GM12873 (cell line): ENCODE measurements at regions not wholly inside any gene's neighbourhood (a gene's known extent, or its start where the extent isn't known, plus 50 kb on each side); places are given as distances from the start of the nearest gene placed in this dataset.

Source experiments
- CTCF ChIP-seq: IDR thresholded peaks from 2 replicates; pipeline ENCODE4 v1.5.1; 2012; ENCODE audit warnings: low read depth, mild to moderate bottlenecking, moderate library complexity, low read length, control low read depth; ENCODE audit not compliant: insufficient read depth; ENCODE audit errors: missing control alignments

GRCh38 chr12:22925623-22926022, 300.7 kb downstream of the ETNK1 start:
- no peak for TF ChIP-seq CTCF

GRCh38 chr12:22932431-22932830, 307.5 kb downstream of the ETNK1 start:
- TF ChIP-seq CTCF: no peak

GRCh38 chr12:22935090-22935489, 310.1 kb downstream of the ETNK1 start:
- TF ChIP-seq CTCF: no peak

DNA sequence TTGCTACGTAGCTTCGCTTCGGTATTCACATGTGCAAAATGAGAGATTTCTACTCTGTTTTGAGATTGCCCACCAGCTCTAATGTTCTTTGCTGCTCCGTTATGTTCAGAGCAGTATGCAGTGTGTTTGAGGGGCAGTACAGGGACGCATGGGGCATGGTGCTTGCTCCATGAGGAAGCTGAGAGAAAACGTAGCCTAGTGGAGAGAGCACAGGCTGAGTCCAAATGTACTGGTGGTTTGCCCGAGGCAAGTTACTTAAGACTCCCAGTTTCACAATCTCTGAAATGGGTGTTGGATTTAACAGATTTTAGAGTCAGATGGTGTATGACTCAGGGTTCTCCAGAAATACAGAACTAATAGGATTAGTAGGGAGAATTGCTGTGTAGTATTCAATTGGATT, 310.5 kb downstream of the ETNK1 start:
- TF ChIP-seq CTCF: no peak

DNA sequence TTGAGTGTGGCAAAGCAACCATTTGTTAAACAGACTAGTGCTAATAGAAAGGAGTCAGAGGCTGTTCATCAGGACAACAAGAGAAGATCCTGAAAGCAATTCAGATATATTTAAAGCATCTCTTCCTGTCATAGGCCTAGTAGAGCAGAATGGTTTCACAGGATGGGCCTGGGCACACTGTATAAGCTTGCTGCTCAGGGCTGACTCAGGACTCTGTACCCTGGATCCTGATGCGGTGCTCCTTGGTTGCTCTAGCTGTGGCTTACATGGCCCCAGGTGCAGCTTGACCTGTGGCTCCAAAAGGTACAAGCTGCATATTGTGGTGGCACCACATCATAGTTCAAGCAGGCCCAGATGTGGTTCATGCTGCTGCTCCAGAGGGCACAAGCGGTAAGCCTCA, 313.4 kb downstream of the ETNK1 start:
- no peak for TF ChIP-seq CTCF

DNA sequence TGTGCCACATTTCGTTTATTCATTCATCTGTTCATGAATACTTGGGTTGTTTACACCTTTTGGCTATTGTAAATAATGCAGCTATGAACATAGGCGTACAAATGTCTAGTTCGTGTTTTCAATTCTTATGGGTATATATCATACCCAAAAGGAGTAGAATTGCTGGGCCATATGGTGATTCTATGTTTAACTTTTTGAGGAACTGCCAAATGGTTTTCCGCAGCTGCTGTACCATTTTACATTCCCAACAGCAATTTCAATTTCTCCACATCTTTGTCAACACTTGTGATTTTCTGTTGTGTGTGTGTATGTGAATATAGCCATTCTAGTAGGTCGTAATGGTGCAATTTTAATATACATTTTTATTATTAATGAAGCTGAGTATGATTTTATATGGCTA, 326.2 kb downstream of the ETNK1 start:
- no peak for TF ChIP-seq CTCF

- TF ChIP-seq CTCF: no peak
Measured at GRCh38 chr12:22956690-22957089, 331.7 kb downstream of the ETNK1 start.
